NCI-H2029 (cell line): ENCODE measurements at regions not wholly inside any gene's neighbourhood (a gene's known extent, or its start where the extent isn't known, plus 50 kb on each side); places are given as distances from the start of the nearest gene placed in this dataset.
A peak's percentile ranks its signal among the peaks of the same experiment; 100 is the strongest.
"Not testable (repeated sequence)": the region's sequence is repeated elsewhere in the genome, so short reads cannot be mapped to it uniquely, and the experiment has no call there.

Experiments
- DNase-seq: peaks from one replicate; lab custom pipeline; 2025; lab: John Stamatoyannopoulos, UW

- DNase-seq, result no peak
These were observed 51.2 kb upstream of the PRR5 start for GRCh38 chr22:44650806-44651205.

- DNase-seq, result no peak
These were observed 53.0 kb upstream of the PRR5 start for GRCh38 chr22:44648821-44649565.

GRCh38 chr22:44648085-44648820 is 53.8 kb upstream of the PRR5 start:
- DNase-seq, result no peak

- DNase-seq, result no peak
These were observed 54.9 kb upstream of the PRR5 start for GRCh38 chr22:44647141-44647540.

- DNase-seq, result no peak
These were observed 55.3 kb upstream of the PRR5 start for GRCh38 chr22:44646668-44647067.

GRCh38 chr22:44646141-44646540 is 55.9 kb upstream of the PRR5 start:
- no peak for DNase-seq

- DNase-seq, result no peak
These were observed 56.5 kb upstream of the PRR5 start for GRCh38 chr22:44645531-44645930.

GRCh38 chr22:44645083-44645482 is 56.9 kb upstream of the PRR5 start:
- peak; percentile 35 for DNase-seq

- DNase-seq, result not testable (repeated sequence)
These were observed 58.4 kb upstream of the PRR5 start for GRCh38 chr22:44643526-44644101.

- no peak for DNase-seq
These were observed 59.8 kb upstream of the PRR5 start for GRCh38 chr22:44642096-44642644.

- DNase-seq, result no peak
These were observed 61.3 kb upstream of the PRR5 start for GRCh38 chr22:44640618-44641155.

GRCh38 chr22:44639891-44640617 is 62.0 kb upstream of the PRR5 start:
- DNase-seq, result no peak

- no peak for DNase-seq
These were observed 62.8 kb upstream of the PRR5 start for GRCh38 chr22:44638971-44639760.

- not testable (repeated sequence) for DNase-seq
These were observed 65.3 kb upstream of the PRR5 start for GRCh38 chr22:44636502-44637206.

- not testable (repeated sequence) for DNase-seq
These were observed 66.4 kb upstream of the PRR5 start for GRCh38 chr22:44635567-44635966.

- no peak for DNase-seq
These were observed 67.3 kb upstream of the PRR5 start for GRCh38 chr22:44634426-44635321.

GRCh38 chr22:44633647-44634046 is 68.4 kb upstream of the PRR5 start:
- no peak for DNase-seq

- DNase-seq, result no peak
These were observed 69.2 kb upstream of the PRR5 start for GRCh38 chr22:44632541-44633396.
